T-helper 17 cell (primary cell): ENCODE measurements at regions not wholly inside any gene's neighbourhood (a gene's known extent, or its start where the extent isn't known, plus 50 kb on each side); places are given as distances from the start of the nearest gene placed in this dataset.

ENCODE experiments used
- ATAC-seq: fragments of 150-1000 bp; cut with Tn5 transposase; 2 replicates; pipeline ENCODE4 v1.10.0; 2021; ENCODE audit warnings: mild to moderate bottlenecking, moderate library complexity
- DNase-seq, 3 donors: peaks; one replicate each; pipeline versions ENCODE4 v3.0.0 to v3.0.0-alpha.2; 2020 to 2021
- H3K9me3 ChIP-seq: one replicate; pipeline ENCODE4 v1.7.0; 2013; ENCODE audit warnings: low read length, mild to moderate bottlenecking; ENCODE audit not compliant: control insufficient read depth, poor library complexity, severe bottlenecking
- H3K27ac Mint-ChIP-seq: one replicate; pipeline ENCODE4 v1.8.0; 2022; ENCODE audit warnings: mild to moderate bottlenecking, moderate library complexity, mixed read lengths
- H3K27me3 Mint-ChIP-seq: one replicate; pipeline ENCODE4 v1.8.0; 2022; ENCODE audit warnings: mixed read lengths
- H3K36me3 Mint-ChIP-seq: one replicate; pipeline ENCODE4 v1.8.0; 2022; ENCODE audit warnings: low read depth, mixed read lengths
- H3K4me1 Mint-ChIP-seq: one replicate; pipeline ENCODE4 v1.8.0; 2022; ENCODE audit warnings: mild to moderate bottlenecking, mixed read lengths
- H3K4me3 Mint-ChIP-seq: one replicate; pipeline ENCODE4 v1.8.0; 2022; ENCODE audit warnings: mild to moderate bottlenecking, moderate library complexity, mixed read lengths

- DNase-seq, result no peak
- no peaks in the 10 kb centered on the region for H3K36me3 Mint-ChIP-seq
Observed at GRCh38 chr3:124599779-124600693, 130.2 kb upstream of the UMPS start.

GRCh38 chr3:124600765-124601164 is 129.5 kb upstream of the UMPS start:
- no peaks in the 10 kb centered on the region for H3K9me3 ChIP-seq
- Mint-ChIP-seq H3K27me3 (peaks cover 15% of the 10 kb centered on the region), H3K27ac (no peak overlapping the region), H3K4me1 (peaks cover 6% of the 10 kb centered on the region), H3K36me3 (peaks cover under 1% of the 10 kb centered on the region), H3K4me3 (no peak overlapping the region)
- DNase-seq (no peak), ATAC-seq (no peak)

More at GRCh38 chr3:124599779-124600693, 130.2 kb upstream of the UMPS start:
- Mint-ChIP-seq H3K27me3 (peaks cover 15% of the 10 kb centered on the region), H3K4me3 (no peak overlapping the region), H3K27ac (no peak overlapping the region), H3K4me1 (peaks cover 5% of the 10 kb centered on the region)
- no peaks in the 10 kb centered on the region for H3K9me3 ChIP-seq
- no peak for ATAC-seq

DNA sequence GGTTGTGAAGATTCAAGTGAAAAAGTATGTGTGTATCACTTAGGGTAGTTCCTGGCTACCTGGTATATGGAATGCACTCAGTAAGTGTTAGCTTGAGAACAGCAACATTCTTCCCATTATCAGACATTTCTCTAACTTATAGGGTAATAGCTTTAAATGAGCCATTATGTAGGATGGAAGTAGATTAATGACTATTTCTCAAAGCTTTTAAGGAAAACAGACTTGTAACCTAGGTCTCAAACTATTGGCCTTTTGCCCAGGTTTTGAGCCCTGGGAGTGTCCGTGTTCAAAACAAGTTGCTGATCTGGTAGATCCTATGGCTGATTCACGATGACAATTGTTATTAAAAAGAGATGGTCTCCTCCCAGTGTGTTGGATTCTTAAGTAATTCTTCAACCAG is 129.1 kb upstream of the UMPS start:
- peaks cover 3% of the 10 kb centered on the region for H3K36me3 Mint-ChIP-seq
- H3K27ac Mint-ChIP-seq, result no peak overlapping the region
- H3K27me3 Mint-ChIP-seq, result peaks cover 15% of the 10 kb centered on the region
- H3K4me1 Mint-ChIP-seq, result peaks cover 7% of the 10 kb centered on the region
- DNase-seq, result no peak
- no peaks in the 10 kb centered on the region for H3K9me3 ChIP-seq
- H3K4me3 Mint-ChIP-seq, result no peak overlapping the region
- no peak for ATAC-seq

DNA sequence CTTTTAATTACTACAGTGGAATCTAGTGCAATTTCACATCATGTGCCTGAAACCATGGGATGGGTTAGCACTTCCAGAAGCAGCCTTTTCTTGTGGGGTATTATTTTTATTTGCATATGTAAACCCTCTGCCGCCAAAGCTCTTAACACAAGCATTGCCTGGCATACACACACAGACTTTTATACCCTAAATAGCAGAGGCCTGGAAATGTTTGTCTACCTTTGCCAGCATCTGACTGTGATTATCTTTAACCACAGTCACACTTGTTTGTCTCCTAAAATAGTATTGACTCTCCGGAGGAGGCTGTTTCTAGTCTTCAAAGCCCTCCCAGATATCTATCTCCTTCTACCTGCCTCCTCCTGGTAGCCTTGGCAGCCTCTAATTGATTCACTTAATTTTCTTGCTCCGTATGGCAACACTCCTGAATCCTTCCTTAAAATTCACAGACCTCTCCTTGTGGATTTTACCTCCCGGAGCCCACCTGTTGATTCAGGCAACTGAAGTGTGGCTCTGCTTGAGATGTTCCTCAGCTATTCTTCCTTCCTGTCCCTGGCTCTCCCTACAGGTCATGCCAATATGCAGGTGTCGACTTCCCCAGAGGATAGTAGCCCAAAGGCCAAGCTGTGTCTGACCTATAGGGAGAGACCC is 127.1 kb upstream of the UMPS start:
- Mint-ChIP-seq H3K27ac (no peak overlapping the region), H3K4me1 (peaks cover 7% of the 10 kb centered on the region), H3K27me3 (peaks cover 20% of the 10 kb centered on the region), H3K36me3 (peaks cover 3% of the 10 kb centered on the region), H3K4me3 (no peak overlapping the region)
- DNase-seq (no peak), ATAC-seq (no peak)
- no peaks in the 10 kb centered on the region for H3K9me3 ChIP-seq

GRCh38 chr3:124605781-124606579 is 124.3 kb upstream of the UMPS start:
- no peaks in the 10 kb centered on the region for H3K9me3 ChIP-seq
- no peak for ATAC-seq
- Mint-ChIP-seq H3K4me1 (peaks cover 9% of the 10 kb centered on the region), H3K4me3 (no peak overlapping the region), H3K27me3 (peaks cover 18% of the 10 kb centered on the region), H3K36me3 (peaks cover 6% of the 10 kb centered on the region), H3K27ac (peak overlapping the region; percentile 37)
- no peak for DNase-seq

- H3K27me3 Mint-ChIP-seq, result peaks cover 18% of the 10 kb centered on the region
- ATAC-seq (no peak), DNase-seq (no peak)
- H3K4me1 Mint-ChIP-seq, result peaks cover 9% of the 10 kb centered on the region
- H3K4me3 Mint-ChIP-seq, result no peak overlapping the region
- H3K27ac Mint-ChIP-seq, result no peak overlapping the region
- peaks cover 7% of the 10 kb centered on the region for H3K36me3 Mint-ChIP-seq
- no peaks in the 10 kb centered on the region for H3K9me3 ChIP-seq
Observed at GRCh38 chr3:124607163-124607562, 123.1 kb upstream of the UMPS start.

- no peak for DNase-seq
- Mint-ChIP-seq H3K27me3 (peaks cover 20% of the 10 kb centered on the region), H3K4me1 (peaks cover 7% of the 10 kb centered on the region), H3K36me3 (peaks cover 10% of the 10 kb centered on the region), H3K4me3 (no peak overlapping the region), H3K27ac (no peak overlapping the region)
- no peak for ATAC-seq
- H3K9me3 ChIP-seq, result no peaks in the 10 kb centered on the region
Observed at GRCh38 chr3:124609402-124609801, 120.8 kb upstream of the UMPS start.

GRCh38 chr3:124610130-124610529 is 120.1 kb upstream of the UMPS start:
- DNase-seq (no peak), ATAC-seq (no peak)
- peaks cover 20% of the 10 kb centered on the region for H3K27me3 Mint-ChIP-seq
- H3K9me3 ChIP-seq, result no peaks in the 10 kb centered on the region
- no peak overlapping the region for H3K27ac Mint-ChIP-seq
- H3K36me3 Mint-ChIP-seq, result peaks cover 10% of the 10 kb centered on the region
- no peak overlapping the region for H3K4me3 Mint-ChIP-seq
- H3K4me1 Mint-ChIP-seq, result peaks cover 7% of the 10 kb centered on the region

DNA sequence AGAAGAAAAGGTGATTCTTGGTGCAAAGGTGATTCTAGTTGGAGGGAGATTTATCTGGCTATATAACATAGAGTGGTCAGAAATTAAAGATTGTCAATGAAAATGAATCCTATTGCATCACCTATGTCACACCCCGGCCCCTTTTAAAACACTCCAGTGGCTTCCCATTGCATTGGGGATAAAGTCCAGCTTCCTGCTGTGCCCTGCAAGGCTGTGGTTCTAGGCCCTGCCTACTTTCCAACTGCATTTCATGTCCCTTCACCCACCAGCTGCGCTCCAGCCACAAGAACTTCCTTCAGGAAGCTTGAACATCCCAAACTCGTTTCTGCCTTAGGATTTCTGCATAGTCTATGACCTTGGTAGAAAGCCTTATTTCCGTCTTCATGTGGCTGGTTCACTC is 118.7 kb upstream of the UMPS start:
- Mint-ChIP-seq H3K36me3 (peaks cover 7% of the 10 kb centered on the region), H3K27me3 (peaks cover 20% of the 10 kb centered on the region), H3K4me3 (no peak overlapping the region), H3K4me1 (peaks cover 7% of the 10 kb centered on the region), H3K27ac (no peak overlapping the region)
- no peak for DNase-seq
- no peak for ATAC-seq
- no peaks in the 10 kb centered on the region for H3K9me3 ChIP-seq

DNA sequence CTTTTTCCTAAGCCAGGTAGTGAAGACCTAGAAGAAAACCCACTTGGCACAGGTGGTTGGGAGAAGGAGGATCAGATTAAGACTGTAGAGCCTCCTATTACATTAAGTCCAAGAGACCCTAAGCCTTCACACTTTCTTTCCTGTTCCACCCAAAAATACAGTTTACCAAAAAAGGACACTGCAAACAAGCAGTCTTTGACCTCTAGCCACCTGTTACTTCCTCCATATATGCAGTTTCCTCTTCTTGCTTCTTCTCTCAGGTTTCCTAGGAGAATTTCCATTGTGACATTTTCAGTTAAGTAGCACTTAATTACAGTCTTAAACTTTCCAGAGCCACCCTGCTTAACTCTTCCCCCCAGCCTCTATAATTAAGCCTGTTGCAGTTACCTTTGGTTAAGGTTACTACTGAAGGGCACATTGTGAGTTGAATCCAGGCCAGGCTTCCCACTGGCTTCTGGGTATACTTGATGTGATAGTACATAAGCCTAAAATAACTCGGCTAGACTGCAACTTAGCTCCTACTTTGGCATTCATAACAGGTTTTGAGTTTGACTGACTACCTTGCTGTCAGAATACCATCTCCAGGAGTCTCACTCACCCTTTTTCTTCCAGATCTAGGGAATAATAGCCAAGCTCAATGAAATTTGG is 114.2 kb upstream of the UMPS start:
- Mint-ChIP-seq H3K36me3 (peaks cover 4% of the 10 kb centered on the region), H3K27ac (no peak overlapping the region), H3K4me3 (no peak overlapping the region)

DNA sequence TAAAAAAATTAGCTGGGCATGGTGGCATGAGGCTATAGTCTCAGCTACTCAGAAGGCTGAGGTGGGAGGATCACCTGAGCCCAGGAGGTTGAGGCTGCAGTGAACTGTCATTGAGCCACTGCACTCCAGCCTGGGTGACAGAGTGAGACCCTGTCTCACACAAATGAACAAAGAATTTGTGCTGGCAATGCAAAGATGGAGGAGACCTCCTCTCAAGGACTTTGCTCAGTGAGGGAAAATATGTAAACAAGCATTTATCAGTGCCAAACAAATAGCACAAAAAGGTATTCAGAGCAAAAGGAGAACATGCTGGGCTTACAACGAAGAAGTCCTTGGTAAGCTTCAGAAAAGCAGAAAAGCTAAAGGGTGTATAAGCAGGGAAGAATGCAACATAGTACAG is 113.1 kb upstream of the UMPS start:
- no peaks in the 10 kb centered on the region for H3K9me3 ChIP-seq
- peaks cover 8% of the 10 kb centered on the region for H3K27me3 Mint-ChIP-seq
- no peak overlapping the region for H3K4me3 Mint-ChIP-seq
- peaks cover 3% of the 10 kb centered on the region for H3K36me3 Mint-ChIP-seq
- H3K4me1 Mint-ChIP-seq, result peaks cover 18% of the 10 kb centered on the region
- DNase-seq (no peak), ATAC-seq (no peak)
- no peak overlapping the region for H3K27ac Mint-ChIP-seq

More for the DNA sequence above, 114.2 kb upstream of the UMPS start:
- ATAC-seq (no peak), DNase-seq (no peak)
- peaks cover 8% of the 10 kb centered on the region for H3K27me3 Mint-ChIP-seq
- peaks cover 15% of the 10 kb centered on the region for H3K4me1 Mint-ChIP-seq
- H3K9me3 ChIP-seq, result no peaks in the 10 kb centered on the region

GRCh38 chr3:124619887-124620599 is 110.2 kb upstream of the UMPS start:
- DNase-seq, result no peak
- Mint-ChIP-seq H3K27ac (peak overlapping the region; percentile 93), H3K36me3 (no peaks in the 10 kb centered on the region), H3K27me3 (no peaks in the 10 kb centered on the region), H3K4me1 (peaks cover 18% of the 10 kb centered on the region), H3K4me3 (peak overlapping the region; percentile 81)
- ATAC-seq, result peak; percentile 51
- H3K9me3 ChIP-seq, result no peaks in the 10 kb centered on the region
